IPS DF 6.9 (cell line): ENCODE measurements at regions not wholly inside any gene's neighbourhood (a gene's known extent, or its start where the extent isn't known, plus 50 kb on each side); places are given as distances from the start of the nearest gene placed in this dataset.

Source experiments
- DNase-seq: peaks from one replicate; pipeline ENCODE4 v3.0.0-alpha.2; 2013; ENCODE audit warnings: low read depth, low spot score
- H3K27ac ChIP-seq: one replicate; pipeline ENCODE4 v1.5.1; 2013; ENCODE audit warnings: low read length, control low read depth
- H3K27me3 ChIP-seq: 2 replicates; pipeline ENCODE4 v1.6.1; 2013; ENCODE audit warnings: mild to moderate bottlenecking, low read length; ENCODE audit not compliant: control insufficient read depth, insufficient read depth
- H3K36me3 ChIP-seq: 2 replicates; pipeline ENCODE4 v1.6.1; 2013; ENCODE audit warnings: low read length; ENCODE audit not compliant: control insufficient read depth, insufficient read depth
- H3K4me1 ChIP-seq: 2 replicates; pipeline ENCODE4 v1.6.1; 2013; ENCODE audit warnings: low read length; ENCODE audit not compliant: control insufficient read depth, insufficient read depth
- H3K4me3 ChIP-seq: 2 replicates; pipeline ENCODE4 v1.5.1; 2013; ENCODE audit warnings: mild to moderate bottlenecking, low read length
- H3K9me3 ChIP-seq: 2 replicates; pipeline ENCODE4 v1.6.1; 2013; ENCODE audit warnings: low read length, inconsistent platforms; ENCODE audit not compliant: control insufficient read depth, insufficient read depth
- WGBS: extraction: QIAGEN DNeasy Blood & Tissue Kit; methylation state at CpG from one replicate; pipeline ENCODE4 v1.1.7; 2013; ENCODE audit warnings: mixed read lengths, missing lambda C conversion rate; ENCODE audit not compliant: insufficient read length, insufficient coverage; 5-methylcytosine and 5-hydroxymethylcytosine counted together

GRCh38 chr5:53323511-53323910, 156.9 kb upstream of the FST start:
- Histone ChIP-seq H3K27ac (no peak overlapping the region), H3K36me3 (no peaks in the 10 kb centered on the region), H3K9me3 (no peaks in the 10 kb centered on the region), H3K27me3 (no peaks in the 10 kb centered on the region), H3K4me3 (no peak overlapping the region), H3K4me1 (peaks cover under 1% of the 10 kb centered on the region)
- no peak for DNase-seq
- no CpG with 5 or more reads among the region's 2 CpGs for WGBS

DNA sequence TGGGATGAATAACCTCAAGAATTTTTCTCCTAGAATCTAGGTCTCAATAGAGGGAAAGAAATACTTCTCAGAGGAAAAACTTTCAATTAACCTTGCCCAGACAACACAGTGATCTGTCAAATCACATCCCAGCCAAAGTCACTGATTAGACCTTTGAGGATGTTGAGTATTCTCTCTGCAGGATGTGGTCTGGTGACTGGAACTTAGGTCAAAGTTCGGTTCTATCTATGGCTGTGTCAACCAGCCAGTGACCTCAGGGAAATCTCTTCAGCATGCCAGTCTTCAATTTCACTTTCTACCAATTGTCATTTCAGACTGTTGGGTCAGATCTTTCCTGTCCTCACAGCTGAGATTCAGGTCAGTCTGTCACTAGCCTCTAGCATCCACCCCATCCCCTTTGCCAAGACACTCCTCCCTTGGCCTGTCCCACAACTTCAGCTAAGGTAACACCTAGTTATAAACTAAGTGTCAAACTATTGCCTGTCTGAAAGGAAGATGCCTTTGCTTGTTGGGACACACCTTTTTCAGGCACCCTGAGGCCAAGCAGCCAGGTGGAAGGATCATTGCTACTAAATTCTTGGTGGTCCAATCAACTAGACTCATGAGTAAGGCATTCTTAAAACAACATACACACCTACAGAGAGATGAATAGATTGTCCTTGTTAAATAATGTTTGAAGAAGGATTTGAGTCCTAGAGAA, 156.3 kb upstream of the FST start:
- no peaks in the 10 kb centered on the region for H3K36me3 ChIP-seq
- no peaks in the 10 kb centered on the region for H3K9me3 ChIP-seq
- H3K4me1 ChIP-seq, result no peaks in the 10 kb centered on the region; the same call in 1 of the 2 replicates
- no peaks in the 10 kb centered on the region for H3K27me3 ChIP-seq
- DNase-seq, result no peak
- H3K27ac ChIP-seq, result no peak overlapping the region
- no CpG with 5 or more reads among the region's 1 CpG for WGBS
- H3K4me3 ChIP-seq, result no peak overlapping the region

- H3K9me3 ChIP-seq, result no peaks in the 10 kb centered on the region
- WGBS, result no CpG with 5 or more reads among the region's 7 CpGs
- no peak for DNase-seq
- no peaks in the 10 kb centered on the region for H3K36me3 ChIP-seq
- H3K27ac ChIP-seq, result no peak overlapping the region
- H3K4me3 ChIP-seq, result no peak overlapping the region
- H3K4me1 ChIP-seq, result no peaks in the 10 kb centered on the region; the same call in 1 of the 2 replicates
- H3K27me3 ChIP-seq, result no peaks in the 10 kb centered on the region
These were observed 153.8 kb upstream of the FST start for GRCh38 chr5:53326424-53327153.

DNA sequence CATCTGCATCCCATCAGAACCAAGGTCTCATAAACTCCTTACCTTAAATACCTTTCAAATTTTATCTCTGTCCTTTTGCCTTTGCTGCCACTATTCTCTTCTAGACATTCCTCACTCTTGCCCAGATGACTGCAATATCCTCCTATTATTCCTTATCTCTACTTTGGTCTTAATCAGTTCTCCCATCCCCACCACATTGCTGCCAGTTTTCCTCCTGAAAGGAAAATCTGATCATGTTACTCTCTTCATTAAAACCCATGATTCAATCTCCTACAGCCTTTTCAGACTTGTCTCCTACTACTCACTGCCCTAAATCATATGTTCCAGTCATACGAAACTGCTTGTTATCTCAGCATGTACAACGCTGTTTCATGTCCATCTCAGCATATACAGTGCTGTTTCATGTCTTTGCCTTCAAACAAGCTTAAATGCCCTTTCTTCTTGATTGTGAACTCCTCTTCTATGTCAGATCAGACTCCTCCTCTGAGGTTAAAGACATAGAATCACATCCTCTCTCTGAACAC, 152.6 kb upstream of the FST start:
- H3K4me1 ChIP-seq, result no peaks in the 10 kb centered on the region; the same call in 1 of the 2 replicates
- no peaks in the 10 kb centered on the region for H3K9me3 ChIP-seq
- no peak overlapping the region for H3K27ac ChIP-seq
- H3K27me3 ChIP-seq, result no peaks in the 10 kb centered on the region
- WGBS, result no CpG with 5 or more reads among the region's 2 CpGs
- no peak for DNase-seq
- H3K4me3 ChIP-seq, result no peak overlapping the region
- H3K36me3 ChIP-seq, result no peaks in the 10 kb centered on the region

GRCh38 chr5:53330491-53330890, 149.9 kb upstream of the FST start:
- Histone ChIP-seq H3K9me3 (no peaks in the 10 kb centered on the region), H3K4me3 (no peak overlapping the region), H3K4me1 (no peaks in the 10 kb centered on the region), H3K27ac (no peak overlapping the region), H3K36me3 (no peaks in the 10 kb centered on the region), H3K27me3 (no peaks in the 10 kb centered on the region)
- no CpG with 5 or more reads among the region's 2 CpGs for whole genome bisulfite sequencing
- DNase-seq, result no peak

DNA sequence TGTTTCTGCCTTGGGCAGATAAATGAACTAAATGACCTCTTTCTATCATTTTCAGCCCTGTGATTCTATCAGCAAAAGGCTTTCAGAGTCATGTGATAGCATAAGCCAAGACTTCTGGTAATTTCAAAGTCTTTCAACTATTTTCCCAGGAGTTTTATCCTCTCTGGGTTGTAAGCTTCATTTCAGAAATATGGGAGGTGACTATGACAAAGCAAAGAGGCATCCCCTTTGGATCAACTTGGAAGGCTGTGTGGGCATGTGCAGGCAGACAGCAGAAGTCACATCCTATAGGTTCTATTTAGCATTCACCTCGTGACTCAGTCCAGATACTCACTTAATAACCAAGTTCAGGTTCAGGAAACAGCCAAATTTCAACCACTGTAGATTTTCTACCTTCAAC, 149.0 kb upstream of the FST start:
- no peaks in the 10 kb centered on the region for H3K4me1 ChIP-seq
- DNase-seq, result no peak
- no peaks in the 10 kb centered on the region for H3K36me3 ChIP-seq
- no peaks in the 10 kb centered on the region for H3K27me3 ChIP-seq
- no peaks in the 10 kb centered on the region for H3K9me3 ChIP-seq
- no CpG with 5 or more reads among the region's 1 CpG for WGBS
- H3K27ac ChIP-seq, result no peak overlapping the region
- H3K4me3 ChIP-seq, result no peak overlapping the region

DNA sequence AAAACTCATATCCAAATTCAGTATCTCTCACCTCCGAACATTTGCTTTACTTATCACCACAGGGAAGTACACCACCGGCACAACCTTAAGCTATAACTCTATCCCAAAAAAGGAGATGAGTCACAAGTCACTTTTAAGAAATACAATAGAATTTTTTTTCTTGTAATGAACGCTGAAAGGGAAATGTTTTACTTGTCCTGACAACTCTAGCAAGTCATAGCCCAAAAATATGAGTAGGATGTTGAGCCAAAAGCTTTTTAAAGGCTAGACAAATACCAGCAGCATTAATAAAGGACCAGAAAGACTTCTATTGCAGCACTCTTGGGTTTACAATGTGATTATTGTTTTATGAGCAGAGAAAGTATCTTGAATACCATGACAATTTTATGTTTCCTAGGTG, 147.3 kb upstream of the FST start:
- Histone ChIP-seq H3K4me3 (no peak overlapping the region), H3K4me1 (no peaks in the 10 kb centered on the region), H3K27ac (no peak overlapping the region), H3K36me3 (no peaks in the 10 kb centered on the region), H3K9me3 (no peaks in the 10 kb centered on the region), H3K27me3 (no peaks in the 10 kb centered on the region)
- DNase-seq, result no peak
- no CpG with 5 or more reads among the region's 3 CpGs for WGBS

GRCh38 chr5:53334431-53334941, 145.9 kb upstream of the FST start:
- no peaks in the 10 kb centered on the region for H3K9me3 ChIP-seq
- H3K36me3 ChIP-seq, result no peaks in the 10 kb centered on the region
- no peaks in the 10 kb centered on the region for H3K27me3 ChIP-seq
- WGBS, result no CpG with 5 or more reads among the region's 4 CpGs
- DNase-seq, result no peak
- no peak overlapping the region for H3K4me3 ChIP-seq
- H3K4me1 ChIP-seq, result no peaks in the 10 kb centered on the region
- H3K27ac ChIP-seq, result no peak overlapping the region

DNA sequence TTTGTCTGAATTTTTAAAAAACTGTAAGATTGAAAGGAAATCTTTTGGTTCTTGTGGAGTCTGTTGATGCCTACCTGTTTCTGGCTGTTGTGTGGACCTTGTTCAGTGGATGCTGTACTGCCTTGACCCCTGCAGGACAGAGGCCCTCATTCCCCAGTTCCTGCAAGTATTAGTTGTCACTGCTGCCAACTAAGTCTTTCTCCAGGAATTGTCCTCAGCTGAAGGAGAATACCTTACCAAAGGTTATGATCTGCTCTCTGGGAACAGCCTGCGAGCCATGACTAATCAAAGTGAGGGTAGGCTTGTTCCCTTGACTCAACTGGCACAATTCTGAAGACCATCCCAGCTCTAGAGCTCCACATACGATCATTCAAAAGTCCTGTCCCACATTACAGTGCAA, 145.3 kb upstream of the FST start:
- Histone ChIP-seq H3K4me1 (no peaks in the 10 kb centered on the region), H3K27ac (no peak overlapping the region), H3K9me3 (no peaks in the 10 kb centered on the region), H3K4me3 (no peak overlapping the region), H3K27me3 (no peaks in the 10 kb centered on the region), H3K36me3 (no peaks in the 10 kb centered on the region)
- WGBS, result no CpG with 5 or more reads among the region's 2 CpGs
- DNase-seq, result peak; percentile 5

DNA sequence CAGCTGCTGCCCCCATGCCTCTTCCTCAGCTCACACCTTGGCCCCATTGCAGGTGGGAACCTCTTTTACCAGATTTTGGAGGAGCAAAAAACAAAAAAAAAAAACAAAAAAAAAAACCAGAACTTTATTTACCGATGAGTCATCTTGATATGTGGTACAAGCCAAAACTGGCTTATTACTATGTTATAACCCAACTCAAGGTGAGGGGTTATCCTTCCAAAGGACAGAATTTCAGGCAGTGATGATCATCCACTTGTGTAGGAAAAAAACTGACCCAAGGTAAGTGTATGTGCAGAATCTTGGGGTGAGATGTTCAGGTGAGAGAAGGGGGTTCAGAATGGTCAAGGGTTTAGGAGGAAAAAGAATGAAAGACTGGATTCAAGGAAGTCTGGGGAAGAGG, 142.6 kb upstream of the FST start:
- H3K27ac ChIP-seq, result no peak overlapping the region
- no CpG with 5 or more reads among the region's 1 CpG for WGBS
- no peak overlapping the region for H3K4me3 ChIP-seq
- no peaks in the 10 kb centered on the region for H3K27me3 ChIP-seq
- no peaks in the 10 kb centered on the region for H3K9me3 ChIP-seq
- no peak for DNase-seq
- no peaks in the 10 kb centered on the region for H3K4me1 ChIP-seq
- no peaks in the 10 kb centered on the region for H3K36me3 ChIP-seq
